Endothelial cell of umbilical vein (primary cell): ENCODE measurements at regions not wholly inside any gene's neighbourhood (a gene's known extent, or its start where the extent isn't known, plus 50 kb on each side); places are given as distances from the start of the nearest gene placed in this dataset.

Experiments used
- BruUV-seq: library from RNA; stranded (reverse); fragments of 400-500 nt; replicated peaks from 2 replicates; lab custom pipeline; 2021; lab: Mats Ljungman, UMichigan
- CTCF ChIA-PET: fragments of 300-600, 350-600 bp; sonication (Branson Sonifier 250); formaldehyde crosslinking; loops from one replicate; lab custom pipeline; 2021; ENCODE audit warnings: antibody characterized with exemption, inconsistent platforms; lab: Charles Lee
- POLR2A ChIA-PET: fragments of 300-600, 350-600 bp; sonication (Branson Sonifier 250); formaldehyde crosslinking; loops from one replicate; lab custom pipeline; 2021; ENCODE audit warnings: antibody characterized with exemption, inconsistent platforms; lab: Charles Lee
- DNase-seq: peaks from one replicate; pipeline ENCODE4 v3.0.0-alpha.2; 2011; ENCODE audit warnings: low read depth, low spot score
- FAIRE-seq: peaks from 2 replicates; lab custom pipeline; 2011; peaks lifted over from hg19 to GRCh38; lab: Jason Lieb, UNC
- H2AFZ ChIP-seq: 2 replicates; pipeline ENCODE4 v1.6.0; 2012; ENCODE audit warnings: low read depth, low read length, control low read depth, inconsistent platforms
- H3K27ac ChIP-seq: 2 replicates; pipeline ENCODE4 v1.5.1; 2011; ENCODE audit warnings: low read depth, mild to moderate bottlenecking, control low read depth, low read length, moderate library complexity; ENCODE audit not compliant: insufficient read depth
- H3K27me3 ChIP-seq, 2 experiments: 2 replicates each; pipeline versions ENCODE4 v1.6.0 to v1.6.1; 2011; ENCODE audit warnings: low read length in 2 of 2, mixed read lengths in 1 of 2; ENCODE audit not compliant: control insufficient read depth in 2 of 2, insufficient read depth in 2 of 2
- H3K36me3 ChIP-seq, 2 experiments: 2 replicates in 1 of 2; 3 replicates in 1 of 2; pipeline ENCODE4 v1.5.1; 2011; ENCODE audit warnings: low read length in 2 of 2, mild to moderate bottlenecking in 1 of 2, moderate library complexity in 1 of 2; ENCODE audit not compliant: control insufficient read depth in 2 of 2, insufficient read depth in 2 of 2; ENCODE audit errors: extremely low read depth in 1 of 2
- H3K4me1 ChIP-seq: 3 replicates; pipeline ENCODE4 v1.5.1; 2011; ENCODE audit warnings: mild to moderate bottlenecking, low read length; ENCODE audit not compliant: control insufficient read depth, insufficient read depth; ENCODE audit errors: extremely low read depth
- H3K4me2 ChIP-seq: 2 replicates; pipeline ENCODE4 v1.6.1; 2011; ENCODE audit warnings: low read length, control low read depth, mixed read lengths; ENCODE audit not compliant: insufficient read depth
- H3K4me3 ChIP-seq, 3 experiments: fragments of 200-600 bp in 1 of 3; sonication (generic), shearing (Covaris generic) in 1 of 3; replicated peaks in 1 of 3; 2 replicates each; pipeline ENCODE4 v1.5.1; 2011 to 2016; ENCODE audit warnings: control low read depth in 3 of 3, low read length in 3 of 3, mild to moderate bottlenecking in 2 of 3, inconsistent platforms in 1 of 3, low read depth in 1 of 3, moderate library complexity in 1 of 3; ENCODE audit not compliant: insufficient read depth in 1 of 3
- H3K79me2 ChIP-seq: 2 replicates; pipeline ENCODE4 v1.6.0; 2012; ENCODE audit warnings: low read length, inconsistent platforms; ENCODE audit not compliant: control insufficient read depth, insufficient read depth
- H3K9ac ChIP-seq: replicated peaks from 2 replicates; pipeline ENCODE3; 2011; ENCODE audit warnings: low read length, control low read depth; ENCODE audit not compliant: insufficient read depth; ENCODE audit errors: extremely low read depth
- H3K9me1 ChIP-seq: replicated peaks from 3 replicates; pipeline ENCODE4 v1.6.0; 2011; ENCODE audit warnings: mild to moderate bottlenecking, low read length; ENCODE audit not compliant: control insufficient read depth, insufficient read depth; ENCODE audit errors: extremely low read depth
- H3K9me3 ChIP-seq: replicated peaks from 2 replicates; pipeline ENCODE4 v1.5.1; 2012; ENCODE audit warnings: low read length, inconsistent platforms; ENCODE audit not compliant: control insufficient read depth, insufficient read depth
- H4K20me1 ChIP-seq: replicated peaks from 2 replicates; pipeline ENCODE3; 2011; ENCODE audit warnings: mild to moderate bottlenecking, low read length; ENCODE audit not compliant: control insufficient read depth, insufficient read depth; ENCODE audit errors: extremely low read depth
- EZH2 ChIP-seq: IDR thresholded peaks from 2 replicates; pipeline ENCODE4 v1.6.1; 2012; ENCODE audit warnings: borderline replicate concordance, low read depth, mild to moderate bottlenecking, moderate library complexity, low read length, inconsistent platforms; ENCODE audit not compliant: severe bottlenecking
- FOS ChIP-seq: IDR thresholded peaks from 2 replicates; pipeline ENCODE4 v1.6.1; 2011; ENCODE audit warnings: mild to moderate bottlenecking, low read length, moderate library complexity, borderline replicate concordance; ENCODE audit not compliant: insufficient read depth
- GATA2 ChIP-seq: IDR thresholded peaks from 2 replicates; pipeline ENCODE4 v1.7.0; 2011; ENCODE audit warnings: low read depth, mild to moderate bottlenecking, moderate library complexity, mixed read lengths, low read length; ENCODE audit not compliant: insufficient read length, insufficient read depth
- JUN ChIP-seq: IDR thresholded peaks from 2 replicates; pipeline ENCODE4 v1.6.1; 2011; ENCODE audit warnings: borderline replicate concordance, low read depth; ENCODE audit not compliant: insufficient read length, insufficient read depth
- MAX ChIP-seq: IDR thresholded peaks from 2 replicates; pipeline ENCODE4 v1.6.1; 2011; ENCODE audit not compliant: insufficient read depth, insufficient read length
- MYC ChIP-seq: IDR thresholded peaks from one replicate; pipeline ENCODE4 v1.6.1; 2011; ENCODE audit warnings: mild to moderate bottlenecking, low read depth, low read length
- POLR2A ChIP-seq: IDR thresholded peaks from 2 replicates; pipeline ENCODE4 v1.6.1; 2012; ENCODE audit warnings: low read depth, mild to moderate bottlenecking, control low read depth, low read length
- POLR2AphosphoS5 ChIP-seq: IDR thresholded peaks from 2 replicates; pipeline ENCODE4 v1.6.1; 2012; ENCODE audit warnings: low read depth, mild to moderate bottlenecking, control low read depth, low read length, moderate library complexity; ENCODE audit not compliant: insufficient read depth
- dilution Hi-C: fragments of 300-500 bp; cut with MboI; formaldehyde crosslinking; loops from one replicate; pipeline ENCODE4 v1.15.0; 2019; ENCODE audit warnings: low sequenced_read_pairs; ENCODE audit not compliant: extremely low pct_ligation_motif_present
- intact Hi-C: fragments of 100-400 bp; cut with micrococcal nuclease; formaldehyde crosslinking; loops from one replicate; pipeline ENCODE4 v1.10.0; 2022
- TF ChIP-seq, protein P1 (sequence below), 2 donors: IDR thresholded peaks; 1 replicate in 1 of 2; 2 replicates in 1 of 2; pipeline ENCODE4 v1.5.1; 2011; ENCODE audit warnings: low read length in 2 of 2, mild to moderate bottlenecking in 2 of 2, moderate library complexity in 2 of 2, control low read depth in 1 of 2, inconsistent platforms in 1 of 2, low read depth in 1 of 2; ENCODE audit not compliant: insufficient read depth in 1 of 2; ENCODE audit errors: extremely low read depth in 1 of 2

- CTCF ChIA-PET = no interaction called here
- Histone ChIP-seq H3K9ac (no peak overlapping the region), H3K27me3 (peaks cover 6 to 8% of the 10 kb centered on the region in 2 experiments), H3K9me3 (no peaks in the 10 kb centered on the region), H3K27ac (no peak overlapping the region), H4K20me1 (no peaks in the 10 kb centered on the region), H3K79me2 (no peaks in the 10 kb centered on the region), H3K9me1 (no peaks in the 10 kb centered on the region), H2AFZ (no peak overlapping the region), H3K4me2 (no peak overlapping the region), H3K4me3 (no peak overlapping the region), H3K36me3 (no peaks in the 10 kb centered on the region), H3K4me1 (no peaks in the 10 kb centered on the region)
- no peak for DNase-seq
- TF ChIP-seq, protein P1, sequence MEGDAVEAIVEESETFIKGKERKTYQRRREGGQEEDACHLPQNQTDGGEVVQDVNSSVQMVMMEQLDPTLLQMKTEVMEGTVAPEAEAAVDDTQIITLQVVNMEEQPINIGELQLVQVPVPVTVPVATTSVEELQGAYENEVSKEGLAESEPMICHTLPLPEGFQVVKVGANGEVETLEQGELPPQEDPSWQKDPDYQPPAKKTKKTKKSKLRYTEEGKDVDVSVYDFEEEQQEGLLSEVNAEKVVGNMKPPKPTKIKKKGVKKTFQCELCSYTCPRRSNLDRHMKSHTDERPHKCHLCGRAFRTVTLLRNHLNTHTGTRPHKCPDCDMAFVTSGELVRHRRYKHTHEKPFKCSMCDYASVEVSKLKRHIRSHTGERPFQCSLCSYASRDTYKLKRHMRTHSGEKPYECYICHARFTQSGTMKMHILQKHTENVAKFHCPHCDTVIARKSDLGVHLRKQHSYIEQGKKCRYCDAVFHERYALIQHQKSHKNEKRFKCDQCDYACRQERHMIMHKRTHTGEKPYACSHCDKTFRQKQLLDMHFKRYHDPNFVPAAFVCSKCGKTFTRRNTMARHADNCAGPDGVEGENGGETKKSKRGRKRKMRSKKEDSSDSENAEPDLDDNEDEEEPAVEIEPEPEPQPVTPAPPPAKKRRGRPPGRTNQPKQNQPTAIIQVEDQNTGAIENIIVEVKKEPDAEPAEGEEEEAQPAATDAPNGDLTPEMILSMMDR (IDR thresholded peaks at IDR 0.05; ENCODE audit: extremely low read depth in 1 of 2, insufficient read depth in 1 of 2, low read depth in 1 of 2, low read length in 2 of 2) = no peak
- no peak for TF ChIP-seq GATA2
- TF ChIP-seq MAX = no peak
- no peak for TF ChIP-seq EZH2
- no peak for TF ChIP-seq POLR2AphosphoS5
- no peak for TF ChIP-seq POLR2A
- no peak for TF ChIP-seq FOS
- no peak for TF ChIP-seq JUN
- no peak for TF ChIP-seq MYC
- POLR2A ChIA-PET = no interaction called here
- BruUV-seq = no TSS peak
- intact Hi-C loops (no loop called here), dilution Hi-C loops (no loop called here)
- no peak for FAIRE-seq
These were observed 293.8 kb downstream of the CYP26B1 start for GRCh38 chr2:71853858-71854257.
